Suprapubic skin (tissue), 4 donors: ENCODE measurements at regions not wholly inside any gene's neighbourhood (a gene's known extent, or its start where the extent isn't known, plus 50 kb on each side); places are given as distances from the start of the nearest gene placed in this dataset.

Source experiments
- DNase-seq, 2 donors: peaks; one replicate each; pipeline ENCODE4 v3.0.0-alpha.2; 2019; ENCODE audit warnings: low spot score in 2 of 2
- H3K27ac ChIP-seq: fragments of 200-600 bp; sonication (generic); one replicate; pipeline ENCODE4 v1.5.1; 2019
- H3K27me3 ChIP-seq: fragments of 200-600 bp; sonication (generic); one replicate; pipeline ENCODE4 v1.5.1; 2019
- H3K36me3 ChIP-seq: fragments of 200-600 bp; sonication (generic); one replicate; pipeline ENCODE4 v1.5.1; 2019
- H3K4me1 ChIP-seq: fragments of 200-600 bp; sonication (generic); one replicate; pipeline ENCODE4 v1.5.1; 2019
- H3K4me3 ChIP-seq: fragments of 200-600 bp; sonication (generic); one replicate; pipeline ENCODE4 v1.5.1; 2019; ENCODE audit warnings: mild to moderate bottlenecking
- H3K9me3 ChIP-seq: fragments of 200-600 bp; sonication (generic); one replicate; pipeline ENCODE4 v1.5.1; 2019
- CTCF ChIP-seq, 2 donors: fragments of 200-600 bp in 1 of 2; fragments of 450-650 bp in 1 of 2; sonication (generic) in 1 of 2; IDR thresholded peaks; one replicate each; pipeline ENCODE4 v1.5.1; 2016 to 2019; ENCODE audit warnings: antibody characterized with exemption in 2 of 2, mild to moderate bottlenecking in 1 of 2, moderate library complexity in 1 of 2
- EP300 ChIP-seq: sonication (generic); formaldehyde crosslinking; IDR thresholded peaks from one replicate; pipeline ENCODE4 v1.6.1; 2017; ENCODE audit warnings: antibody characterized with exemption
- POLR2A ChIP-seq, 2 donors: fragments of 450-650 bp; IDR thresholded peaks; one replicate each; pipeline ENCODE4 v1.6.1; 2017; ENCODE audit warnings: antibody characterized with exemption in 2 of 2, mild to moderate bottlenecking in 2 of 2, moderate library complexity in 2 of 2
- POLR2AphosphoS5 ChIP-seq, 3 donors: sonication (generic); formaldehyde crosslinking; IDR thresholded peaks; one replicate each; pipeline ENCODE4 v1.6.1; 2017; ENCODE audit warnings: antibody characterized with exemption in 3 of 3
- WGBS: methylation state at CpG from one replicate; pipeline ENCODE4 v1.1.5; 2018; 5-methylcytosine and 5-hydroxymethylcytosine counted together

- H3K9me3 ChIP-seq: no peaks in the 10 kb centered on the region
- H3K4me3 ChIP-seq: no peak overlapping the region
- TF ChIP-seq POLR2AphosphoS5 (IDR thresholded peaks at IDR 0.05) (no peak), POLR2A (IDR thresholded peaks at IDR 0.05) (no peak), EP300 (no peak), CTCF (IDR thresholded peaks at IDR 0.05) (no peak)
- no peaks in the 10 kb centered on the region for H3K27me3 ChIP-seq
- DNase-seq: no peak
- 92% methylated on average over 2 of the region's 2 CpGs for WGBS
- H3K4me1 ChIP-seq: no peaks in the 10 kb centered on the region
- H3K27ac ChIP-seq: no peak overlapping the region
- no peaks in the 10 kb centered on the region for H3K36me3 ChIP-seq
These were observed 122.0 kb upstream of the OSTN start for GRCh38 chr3:191076903-191077552.

GRCh38 chr3:191074511-191074910, 124.5 kb upstream of the OSTN start:
- TF ChIP-seq POLR2AphosphoS5 (IDR thresholded peaks at IDR 0.05): no peak
- TF ChIP-seq CTCF (IDR thresholded peaks at IDR 0.05): no peak
- TF ChIP-seq POLR2A (IDR thresholded peaks at IDR 0.05): no peak
- no peak for TF ChIP-seq EP300

GRCh38 chr3:191070762-191071403, 128.2 kb upstream of the OSTN start:
- Histone ChIP-seq H3K36me3 (no peaks in the 10 kb centered on the region), H3K4me1 (no peaks in the 10 kb centered on the region), H3K27me3 (no peaks in the 10 kb centered on the region), H3K4me3 (no peak overlapping the region), H3K27ac (no peak overlapping the region), H3K9me3 (no peaks in the 10 kb centered on the region)
- TF ChIP-seq POLR2AphosphoS5 (IDR thresholded peaks at IDR 0.05) (no peak), EP300 (no peak), POLR2A (IDR thresholded peaks at IDR 0.05) (no peak), CTCF (IDR thresholded peaks at IDR 0.05) (no peak)
- 70% methylated on average over 4 of the region's 4 CpGs for WGBS
- no peak for DNase-seq

More at GRCh38 chr3:191074511-191074910, 124.5 kb upstream of the OSTN start:
- H3K4me1 ChIP-seq: no peaks in the 10 kb centered on the region
- WGBS: 52% methylated on average over 5 of the region's 5 CpGs
- DNase-seq: no peak
- H3K36me3 ChIP-seq: no peaks in the 10 kb centered on the region
- no peak overlapping the region for H3K27ac ChIP-seq
- H3K9me3 ChIP-seq: no peaks in the 10 kb centered on the region
- H3K4me3 ChIP-seq: no peak overlapping the region
- H3K27me3 ChIP-seq: no peaks in the 10 kb centered on the region

- Histone ChIP-seq H3K4me1 (no peaks in the 10 kb centered on the region), H3K27ac (no peak overlapping the region), H3K27me3 (no peaks in the 10 kb centered on the region), H3K36me3 (no peaks in the 10 kb centered on the region), H3K4me3 (no peak overlapping the region), H3K9me3 (no peaks in the 10 kb centered on the region)
- TF ChIP-seq EP300 (no peak), POLR2AphosphoS5 (IDR thresholded peaks at IDR 0.05) (no peak), CTCF (IDR thresholded peaks at IDR 0.05) (no peak), POLR2A (IDR thresholded peaks at IDR 0.05) (no peak)
- 82% methylated on average over 2 of the region's 2 CpGs for WGBS
- no peak for DNase-seq
These were observed 128.8 kb upstream of the OSTN start for GRCh38 chr3:191070201-191070600.

GRCh38 chr3:191068946-191069813, 129.9 kb upstream of the OSTN start:
- Histone ChIP-seq H3K4me3 (no peak overlapping the region), H3K27me3 (no peaks in the 10 kb centered on the region), H3K27ac (no peak overlapping the region), H3K4me1 (no peaks in the 10 kb centered on the region), H3K9me3 (no peaks in the 10 kb centered on the region), H3K36me3 (no peaks in the 10 kb centered on the region)
- no peak for DNase-seq
- TF ChIP-seq EP300: no peak
- TF ChIP-seq POLR2A (IDR thresholded peaks at IDR 0.05): no peak
- TF ChIP-seq POLR2AphosphoS5 (IDR thresholded peaks at IDR 0.05): no peak
- no peak for TF ChIP-seq CTCF (IDR thresholded peaks at IDR 0.05)
- WGBS: 71% methylated on average over 5 of the region's 5 CpGs
